ENCODE measurements at regions not wholly inside any gene's neighbourhood (a gene's known extent, or its start where the extent isn't known, plus 50 kb on each side); places are given as distances from the start of the nearest gene placed in this dataset.

GRCh38 chr19:34578173-34578572, 96.6 kb downstream of the WTIP start:
- Histone ChIP-seq H4K20me1 (ENCODE audit: low read length) (no peaks in the 10 kb centered on the region), H3K4me2 (ENCODE audit: low read length) (no peak overlapping the region), H3K4me3 (ENCODE audit: low read length) (no peak overlapping the region), H2AFZ (ENCODE audit: low read length) (no peak overlapping the region), H3K79me2 (ENCODE audit: low read length) (no peaks in the 10 kb centered on the region), H3K27me3 (ENCODE audit: low read length) (no peaks in the 10 kb centered on the region), H3K9ac (ENCODE audit: low read length) (no peak overlapping the region), H3K9me3 (ENCODE audit: low read length) (no peaks in the 10 kb centered on the region), H3K9me2 (replicated peaks; ENCODE audit: low read length) (no peaks in the 10 kb centered on the region), H3K27ac (ENCODE audit: low read length) (no peak overlapping the region), H3F3A (ENCODE audit: low read length, unreplicated experiment) (no peaks in the 10 kb centered on the region), H3K4me1 (ENCODE audit: insufficient read depth, low read length) (no peaks in the 10 kb centered on the region), H3K36me3 (ENCODE audit: low read depth, low read length) (no peaks in the 10 kb centered on the region)
- ATAC-seq (no peak), DNase-seq (no peak)
- POLR2A ChIA-PET (ENCODE audit: unreplicated experiment) = no interaction called here
- TF ChIP-seq, protein P1, sequence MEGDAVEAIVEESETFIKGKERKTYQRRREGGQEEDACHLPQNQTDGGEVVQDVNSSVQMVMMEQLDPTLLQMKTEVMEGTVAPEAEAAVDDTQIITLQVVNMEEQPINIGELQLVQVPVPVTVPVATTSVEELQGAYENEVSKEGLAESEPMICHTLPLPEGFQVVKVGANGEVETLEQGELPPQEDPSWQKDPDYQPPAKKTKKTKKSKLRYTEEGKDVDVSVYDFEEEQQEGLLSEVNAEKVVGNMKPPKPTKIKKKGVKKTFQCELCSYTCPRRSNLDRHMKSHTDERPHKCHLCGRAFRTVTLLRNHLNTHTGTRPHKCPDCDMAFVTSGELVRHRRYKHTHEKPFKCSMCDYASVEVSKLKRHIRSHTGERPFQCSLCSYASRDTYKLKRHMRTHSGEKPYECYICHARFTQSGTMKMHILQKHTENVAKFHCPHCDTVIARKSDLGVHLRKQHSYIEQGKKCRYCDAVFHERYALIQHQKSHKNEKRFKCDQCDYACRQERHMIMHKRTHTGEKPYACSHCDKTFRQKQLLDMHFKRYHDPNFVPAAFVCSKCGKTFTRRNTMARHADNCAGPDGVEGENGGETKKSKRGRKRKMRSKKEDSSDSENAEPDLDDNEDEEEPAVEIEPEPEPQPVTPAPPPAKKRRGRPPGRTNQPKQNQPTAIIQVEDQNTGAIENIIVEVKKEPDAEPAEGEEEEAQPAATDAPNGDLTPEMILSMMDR (conservative IDR thresholded peaks at IDR 0.05; ENCODE audit: low read depth, low read length) = no peak
- TF ChIP-seq EZH2phosphoT487 (IDR thresholded peaks at IDR 0.05; ENCODE audit: borderline replicate concordance, low read length) (no peak), EZH2 (IDR thresholded peaks at IDR 0.05; ENCODE audit: low read length, unreplicated experiment) (no peak)
- no TSS peak for BruUV-seq (replicated peaks)
- intact Hi-C loops (cut with micrococcal nuclease) = no loop called here
- CTCF ChIA-PET = no interaction called here

DNA sequence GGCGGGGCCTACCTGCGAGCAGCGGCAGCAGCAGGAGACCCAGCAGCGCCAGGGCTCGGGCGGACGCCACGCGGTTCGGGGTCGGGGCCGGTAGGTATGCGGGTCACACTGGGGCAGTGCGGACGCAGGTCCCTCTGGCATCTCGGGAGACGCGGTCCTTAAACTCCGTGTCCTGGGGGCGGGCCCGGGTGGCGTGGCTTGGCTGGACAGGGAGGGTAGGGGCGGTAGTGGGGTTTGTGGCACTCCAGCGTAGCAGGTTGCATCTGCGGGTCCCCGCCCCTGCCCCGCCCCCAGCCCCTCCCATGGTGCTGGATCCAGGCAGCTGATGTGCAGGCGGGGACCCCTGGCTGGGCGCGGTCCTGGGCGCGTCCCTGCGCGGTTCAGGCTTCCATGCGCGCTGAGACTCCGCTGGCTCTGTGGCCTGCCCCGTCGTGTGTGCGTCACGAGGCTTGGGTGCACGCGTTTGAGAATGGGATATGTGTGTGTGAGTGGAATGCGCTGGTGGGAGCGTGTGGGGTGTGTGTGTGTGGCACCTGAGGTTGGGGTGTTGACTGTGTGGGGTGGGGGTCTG, 96.1 kb downstream of the WTIP start:
- no peaks in the 10 kb centered on the region for H3K27me3 ChIP-seq (ENCODE audit: low read length)
- intact Hi-C loops (cut with micrococcal nuclease) = no loop called here
- H3K79me2 ChIP-seq (ENCODE audit: low read length) = no peaks in the 10 kb centered on the region
- no peaks in the 10 kb centered on the region for H3K9me2 ChIP-seq (replicated peaks; ENCODE audit: low read length)
- no peak overlapping the region for H3K27ac ChIP-seq (ENCODE audit: low read length)
- H3K4me2 ChIP-seq (ENCODE audit: low read length) = no peak overlapping the region
- H2AFZ ChIP-seq (ENCODE audit: low read length) = no peak overlapping the region
- no peak overlapping the region for H3K4me3 ChIP-seq (ENCODE audit: low read length)
- no peaks in the 10 kb centered on the region for H3K36me3 ChIP-seq (ENCODE audit: low read depth, low read length)
- no TSS peak for BruUV-seq (replicated peaks)
- no peaks in the 10 kb centered on the region for H3K4me1 ChIP-seq (ENCODE audit: insufficient read depth, low read length)
- POLR2A ChIA-PET (ENCODE audit: unreplicated experiment) = no interaction called here
- no peak for ATAC-seq
- H3F3A ChIP-seq (ENCODE audit: low read length, unreplicated experiment) = no peaks in the 10 kb centered on the region
- no peaks in the 10 kb centered on the region for H4K20me1 ChIP-seq (ENCODE audit: low read length)
- TF ChIP-seq, protein P1 (conservative IDR thresholded peaks at IDR 0.05; ENCODE audit: low read depth, low read length) = no peak
- TF ChIP-seq EZH2phosphoT487 (IDR thresholded peaks at IDR 0.05; ENCODE audit: borderline replicate concordance, low read length) = no peak
- TF ChIP-seq EZH2 (IDR thresholded peaks at IDR 0.05; ENCODE audit: low read length, unreplicated experiment) = no peak
- CTCF ChIA-PET = no interaction called here
- no peak for DNase-seq
- no peaks in the 10 kb centered on the region for H3K9me3 ChIP-seq (ENCODE audit: low read length)
- no peak overlapping the region for H3K9ac ChIP-seq (ENCODE audit: low read length)

GRCh38 chr19:34577056-34577455, 95.5 kb downstream of the WTIP start:
- no TSS peak for BruUV-seq (replicated peaks)
- no peak for DNase-seq
- no peaks in the 10 kb centered on the region for H4K20me1 ChIP-seq (ENCODE audit: low read length)
- H2AFZ ChIP-seq (ENCODE audit: low read length) = no peak overlapping the region
- intact Hi-C loops (cut with micrococcal nuclease) = no loop called here
- H3F3A ChIP-seq (ENCODE audit: low read length, unreplicated experiment) = no peaks in the 10 kb centered on the region
- ChIA-PET CTCF (no interaction called here), POLR2A (ENCODE audit: unreplicated experiment) (no interaction called here)
- no peak overlapping the region for H3K4me2 ChIP-seq (ENCODE audit: low read length)
- H3K4me3 ChIP-seq (ENCODE audit: low read length) = no peak overlapping the region
- no peaks in the 10 kb centered on the region for H3K27me3 ChIP-seq (ENCODE audit: low read length)
- H3K9me3 ChIP-seq (ENCODE audit: low read length) = no peaks in the 10 kb centered on the region
- H3K79me2 ChIP-seq (ENCODE audit: low read length) = no peaks in the 10 kb centered on the region
- H3K9me2 ChIP-seq (replicated peaks; ENCODE audit: low read length) = no peaks in the 10 kb centered on the region
- H3K9ac ChIP-seq (ENCODE audit: low read length) = no peak overlapping the region
- TF ChIP-seq EZH2 (IDR thresholded peaks at IDR 0.05; ENCODE audit: low read length, unreplicated experiment) (no peak), EZH2phosphoT487 (IDR thresholded peaks at IDR 0.05; ENCODE audit: borderline replicate concordance, low read length) (no peak)
- TF ChIP-seq, protein P1 (conservative IDR thresholded peaks at IDR 0.05; ENCODE audit: low read depth, low read length) = no peak
- H3K27ac ChIP-seq (ENCODE audit: low read length) = no peak overlapping the region
- ATAC-seq = no peak
- H3K4me1 ChIP-seq (ENCODE audit: insufficient read depth, low read length) = no peaks in the 10 kb centered on the region
- H3K36me3 ChIP-seq (ENCODE audit: low read depth, low read length) = no peaks in the 10 kb centered on the region

All from PC-3 (cell line).